ENCODE measurements at regions not wholly inside any gene's neighbourhood (a gene's known extent, or its start where the extent isn't known, plus 50 kb on each side); places are given as distances from the start of the nearest gene placed in this dataset.

GRCh38 chr15:96916750-96917149 lies 586.2 kb downstream of the NR2F2 start:
- Histone ChIP-seq H3K9me3 (peaks cover 0 to 9% of the 10 kb centered on the region in 2 donors), H3K27me3 (no peaks in the 10 kb centered on the region), H3K36me3 (no peaks in the 10 kb centered on the region), H3K4me1 (no peaks in the 10 kb centered on the region), H3K4me3 (no peak overlapping the region), H3K27ac (no peak overlapping the region)
- no peak for DNase-seq (ENCODE audit: low spot score in 2 of 2)
- intact Hi-C loops (cut with DNase I), result no loop called here
- no peak for TF ChIP-seq CTCF (IDR thresholded peaks at IDR 0.05)

GRCh38 chr15:96924570-96924969 lies 594.1 kb downstream of the NR2F2 start:
- H3K27ac ChIP-seq, result no peak overlapping the region
- H3K27me3 ChIP-seq, result no peaks in the 10 kb centered on the region
- no peaks in the 10 kb centered on the region for H3K36me3 ChIP-seq
- H3K4me1 ChIP-seq, result no peaks in the 10 kb centered on the region
- H3K4me3 ChIP-seq, result no peak overlapping the region
- H3K9me3 ChIP-seq, result no peaks in the 10 kb centered on the region
- intact Hi-C loops (cut with DNase I), result no loop called here
- DNase-seq (ENCODE audit: low spot score in 2 of 2), result no peak
- no peak for TF ChIP-seq CTCF (IDR thresholded peaks at IDR 0.05)

GRCh38 chr15:96947296-96948229 lies 617.1 kb downstream of the NR2F2 start:
- Histone ChIP-seq H3K27me3 (no peaks in the 10 kb centered on the region), H3K4me3 (peak overlapping the region in 1 of 2 donors; percentile 35), H3K36me3 (no peaks in the 10 kb centered on the region), H3K9me3 (no peaks in the 10 kb centered on the region), H3K27ac (no peak overlapping the region), H3K4me1 (no peaks in the 10 kb centered on the region)
- intact Hi-C loops (cut with DNase I), result no loop called here
- no peak for TF ChIP-seq CTCF (IDR thresholded peaks at IDR 0.05)
- DNase-seq (ENCODE audit: low spot score in 2 of 2), result no peak

GRCh38 chr15:96948981-96949380 lies 618.5 kb downstream of the NR2F2 start:
- Histone ChIP-seq H3K36me3 (no peaks in the 10 kb centered on the region), H3K27me3 (no peaks in the 10 kb centered on the region), H3K4me3 (no peak overlapping the region), H3K9me3 (no peaks in the 10 kb centered on the region), H3K4me1 (no peaks in the 10 kb centered on the region), H3K27ac (no peak overlapping the region)
- TF ChIP-seq CTCF (IDR thresholded peaks at IDR 0.05), result no peak
- intact Hi-C loops (cut with DNase I), result no loop called here
- DNase-seq (ENCODE audit: low spot score in 2 of 2), result no peak

- no peak for DNase-seq (ENCODE audit: low spot score in 2 of 2)
- Histone ChIP-seq H3K27me3 (no peaks in the 10 kb centered on the region), H3K4me3 (no peak overlapping the region), H3K36me3 (no peaks in the 10 kb centered on the region), H3K9me3 (no peaks in the 10 kb centered on the region), H3K27ac (no peak overlapping the region), H3K4me1 (no peaks in the 10 kb centered on the region)
- TF ChIP-seq CTCF (IDR thresholded peaks at IDR 0.05), result no peak
- intact Hi-C loops (cut with DNase I), result no loop called here
Measured at GRCh38 chr15:96958721-96959120, 628.2 kb downstream of the NR2F2 start.
